Lung (tissue), 11 donors: ENCODE measurements at regions not wholly inside any gene's neighbourhood (a gene's known extent, or its start where the extent isn't known, plus 50 kb on each side); places are given as distances from the start of the nearest gene placed in this dataset.
"Not testable (repeated sequence)": the region's sequence is repeated elsewhere in the genome, so short reads cannot be mapped to it uniquely, and the experiment has no call there.

ENCODE experiments used
- ATAC-seq: fragments of 200-7000 bp; cut with Tn5 transposase; one replicate; pipeline ENCODE4 v1.9.1; 2020; ENCODE audit warnings: moderate number of reproducible peaks; ENCODE audit not compliant: insufficient read depth, low FRiP score
- DNase-seq, 3 donors: peaks; one replicate each; pipeline ENCODE4 v3.0.0-alpha.2; 2013 to 2017
- H3K27ac ChIP-seq, 2 donors: one replicate each; pipeline ENCODE4 v1.5.1; 2013; ENCODE audit warnings: mild to moderate bottlenecking in 2 of 2, moderate library complexity in 2 of 2, control low read depth in 1 of 2, inconsistent platforms in 1 of 2, low read depth in 1 of 2, low read length in 1 of 2
- H3K27me3 ChIP-seq, 3 donors: one replicate each; pipeline ENCODE4 v1.5.1; 2013; ENCODE audit warnings: low read length in 2 of 3; ENCODE audit not compliant: control insufficient read depth in 3 of 3, insufficient read depth in 3 of 3
- H3K36me3 ChIP-seq, 4 donors: one replicate each; pipeline ENCODE4 v1.5.1; 2013; ENCODE audit warnings: low read length in 4 of 4, mild to moderate bottlenecking in 1 of 4, moderate library complexity in 1 of 4; ENCODE audit not compliant: control insufficient read depth in 4 of 4, insufficient read depth in 4 of 4
- H3K4me1 ChIP-seq, 5 donors: one replicate each; pipeline ENCODE4 v1.5.1; 2013; ENCODE audit warnings: low read length in 5 of 5, mild to moderate bottlenecking in 2 of 5, moderate library complexity in 1 of 5; ENCODE audit not compliant: control insufficient read depth in 5 of 5, insufficient read depth in 5 of 5
- H3K4me3 ChIP-seq: one replicate; pipeline ENCODE4 v1.5.1; 2013; ENCODE audit warnings: mild to moderate bottlenecking, control low read depth, moderate library complexity
- H3K9ac ChIP-seq, 2 donors: one replicate each; pipeline ENCODE4 v1.5.1; 2013; ENCODE audit warnings: low read length in 2 of 2, control low read depth in 1 of 2; ENCODE audit not compliant: insufficient read depth in 1 of 2
- H3K9me3 ChIP-seq, 4 donors: one replicate each; pipeline ENCODE4 v1.5.1; 2013; ENCODE audit warnings: low read length in 3 of 4, mild to moderate bottlenecking in 1 of 4, moderate library complexity in 1 of 4; ENCODE audit not compliant: control insufficient read depth in 4 of 4, insufficient read depth in 3 of 4
- WGBS, 2 donors: extraction: QIAGEN DNeasy Blood & Tissue Kit; methylation state at CpG; one replicate each; pipeline ENCODE4 v1.1.7; 2013; 5-methylcytosine and 5-hydroxymethylcytosine counted together
- TF ChIP-seq, protein P1 (sequence below): IDR thresholded peaks from 2 replicates; pipeline ENCODE4 v1.5.1; 2012; ENCODE audit warnings: mild to moderate bottlenecking; ENCODE audit errors: control extremely low read depth, extremely low read depth
- donor health status: control.
- donor health status: control.
- donor health status: Bipolar disorder and iron deficiency.
- donor health status: healthy.
- donor health status: DM: yes; HTN: yes; CAD: no.

DNA sequence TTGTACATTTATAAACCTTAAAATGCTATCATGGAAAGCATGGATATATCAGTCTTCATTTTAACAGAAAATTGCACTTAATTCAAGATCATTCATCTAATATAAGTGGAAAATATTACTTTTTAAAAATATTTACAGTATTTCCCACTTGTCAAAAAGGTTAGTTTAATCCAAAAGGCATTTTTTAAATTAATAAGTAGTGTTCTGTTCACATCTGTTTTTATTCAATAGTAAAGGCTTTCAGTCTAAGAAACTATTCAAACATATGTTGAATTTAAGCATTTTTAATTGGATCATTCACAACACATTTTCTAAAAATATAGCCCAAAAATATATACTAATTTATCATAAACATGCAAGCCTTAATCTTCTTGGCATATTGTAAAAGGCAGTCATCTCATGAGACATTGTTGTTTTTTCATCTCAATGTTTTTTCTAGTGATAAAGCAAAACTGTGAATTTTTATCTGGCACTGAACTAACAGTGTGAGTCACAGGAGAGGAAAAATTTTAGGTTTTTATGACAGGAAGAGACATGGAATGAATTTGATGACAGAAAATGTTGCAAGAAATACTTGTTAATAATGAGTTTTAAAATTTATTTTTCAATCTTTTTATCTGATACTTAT is 1642.5 kb upstream of the TMEFF2 start:
- H3K9ac ChIP-seq = no peak overlapping the region
- TF ChIP-seq, protein P1, sequence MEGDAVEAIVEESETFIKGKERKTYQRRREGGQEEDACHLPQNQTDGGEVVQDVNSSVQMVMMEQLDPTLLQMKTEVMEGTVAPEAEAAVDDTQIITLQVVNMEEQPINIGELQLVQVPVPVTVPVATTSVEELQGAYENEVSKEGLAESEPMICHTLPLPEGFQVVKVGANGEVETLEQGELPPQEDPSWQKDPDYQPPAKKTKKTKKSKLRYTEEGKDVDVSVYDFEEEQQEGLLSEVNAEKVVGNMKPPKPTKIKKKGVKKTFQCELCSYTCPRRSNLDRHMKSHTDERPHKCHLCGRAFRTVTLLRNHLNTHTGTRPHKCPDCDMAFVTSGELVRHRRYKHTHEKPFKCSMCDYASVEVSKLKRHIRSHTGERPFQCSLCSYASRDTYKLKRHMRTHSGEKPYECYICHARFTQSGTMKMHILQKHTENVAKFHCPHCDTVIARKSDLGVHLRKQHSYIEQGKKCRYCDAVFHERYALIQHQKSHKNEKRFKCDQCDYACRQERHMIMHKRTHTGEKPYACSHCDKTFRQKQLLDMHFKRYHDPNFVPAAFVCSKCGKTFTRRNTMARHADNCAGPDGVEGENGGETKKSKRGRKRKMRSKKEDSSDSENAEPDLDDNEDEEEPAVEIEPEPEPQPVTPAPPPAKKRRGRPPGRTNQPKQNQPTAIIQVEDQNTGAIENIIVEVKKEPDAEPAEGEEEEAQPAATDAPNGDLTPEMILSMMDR = no peak
- no peak overlapping the region for H3K27ac ChIP-seq
- H3K36me3 ChIP-seq = no peaks in the 10 kb centered on the region
- DNase-seq = no peak
- H3K9me3 ChIP-seq = no peaks in the 10 kb centered on the region
- no peak for ATAC-seq
- no peaks in the 10 kb centered on the region for H3K27me3 ChIP-seq
- H3K4me1 ChIP-seq = no peaks in the 10 kb centered on the region
- no peak overlapping the region for H3K4me3 ChIP-seq

- not testable (repeated sequence) for H3K4me1 ChIP-seq, H3K27me3 ChIP-seq, H3K9ac ChIP-seq, DNase-seq, H3K27ac ChIP-seq, H3K4me3 ChIP-seq, H3K36me3 ChIP-seq, H3K9me3 ChIP-seq, ATAC-seq
- WGBS, 2 donors = 84 to 86% methylated on average over 15 of the region's 15 CpGs
Observed at GRCh38 chr2:193836424-193837006, 1641.8 kb upstream of the TMEFF2 start.

GRCh38 chr2:193833895-193834294 is 1639.2 kb upstream of the TMEFF2 start:
- not testable (repeated sequence) for H3K27ac ChIP-seq, H3K9ac ChIP-seq, H3K4me3 ChIP-seq, ATAC-seq, H3K9me3 ChIP-seq, H3K27me3 ChIP-seq, DNase-seq, H3K36me3 ChIP-seq, H3K4me1 ChIP-seq
- WGBS, 2 donors = 34 to 65% methylated on average over 2 of the region's 2 CpGs

DNA sequence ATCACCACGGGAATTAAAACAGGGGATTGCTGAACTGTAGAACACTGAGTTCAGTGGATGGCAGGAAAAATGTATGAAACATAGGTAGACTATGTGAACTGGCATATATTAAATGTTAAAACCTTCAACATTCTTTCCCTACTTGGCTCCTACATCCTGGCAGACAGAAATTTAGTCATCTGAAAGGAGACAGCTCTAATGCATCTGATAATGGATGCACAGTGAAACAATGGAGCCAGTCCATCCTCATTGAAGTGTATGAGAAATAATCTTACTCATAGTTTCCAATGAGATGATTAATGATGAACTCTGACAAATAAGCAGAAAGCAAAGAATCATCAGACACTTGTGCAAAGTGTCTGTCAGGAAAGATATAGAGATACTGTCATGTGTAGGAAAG is 1629.7 kb upstream of the TMEFF2 start:
- TF ChIP-seq, protein P1 = no peak
- no peaks in the 10 kb centered on the region for H3K4me1 ChIP-seq
- ATAC-seq = no peak
- H3K4me3 ChIP-seq = no peak overlapping the region
- DNase-seq = no peak
- no peak overlapping the region for H3K27ac ChIP-seq
- peaks cover 0 to 4% (median 2%) of the 10 kb centered on the region in 4 donors for H3K9me3 ChIP-seq
- no peak overlapping the region for H3K9ac ChIP-seq
- H3K36me3 ChIP-seq = no peaks in the 10 kb centered on the region
- 49 to 71% methylated on average over 1 of the region's 1 CpG for WGBS, 2 donors
- H3K27me3 ChIP-seq = no peaks in the 10 kb centered on the region
